ENCODE measurements at regions not wholly inside any gene's neighbourhood (a gene's known extent, or its start where the extent isn't known, plus 50 kb on each side); places are given as distances from the start of the nearest gene placed in this dataset.

- Histone ChIP-seq H3K9ac (ENCODE audit: low read length) (no peak overlapping the region), H3K4me2 (ENCODE audit: low read length) (no peak overlapping the region), H3K27me3 (ENCODE audit: insufficient read depth, low read length) (peaks cover 5% of the 10 kb centered on the region; the same call in 1 of the 2 replicates), H3K9me2 (ENCODE audit: insufficient read depth) (no peaks in the 10 kb centered on the region), H4K20me1 (ENCODE audit: insufficient read depth) (no peaks in the 10 kb centered on the region), H3K9me3 (ENCODE audit: control insufficient read depth in 1 of 2, insufficient read depth in 1 of 2, low read depth in 1 of 2, low read length in 2 of 2) (peaks cover 0 to under 1% of the 10 kb centered on the region in 2 experiments; a peak in 2 of 4 replicates), H3K36me3 (ENCODE audit: control insufficient read depth in 1 of 2, insufficient read depth in 2 of 2, low read length in 2 of 2) (no peaks in the 10 kb centered on the region), H2AFZ (ENCODE audit: low read depth, low read length, poor library complexity, severe bottlenecking) (no peak overlapping the region), H3K79me2 (ENCODE audit: insufficient read depth, low read length) (no peaks in the 10 kb centered on the region), H3K27ac (ENCODE audit: low read depth, low read length) (no peak overlapping the region), H3K4me1 (ENCODE audit: control insufficient read depth in 1 of 2, insufficient read depth in 2 of 2, low read length in 2 of 2) (no peaks in the 10 kb centered on the region; a peak in 1 of 4 replicates), H3K4me3 (replicated peaks in 1 of 2; ENCODE audit: low read depth in 1 of 2, low read length in 2 of 2) (no peak overlapping the region)
- DNase-seq (ENCODE audit: low read depth, low spot score) (no peak), ATAC-seq (no peak)
- RAD21 ChIA-PET (ENCODE audit: low non-redundant PET in 1 of 2, low total read pairs in 2 of 2, uncharacterized antibody in 2 of 2, unreplicated experiment in 2 of 2): no interaction called here
- POLR2A ChIA-PET: no interaction called here
- intact Hi-C loops (cut with micrococcal nuclease): no loop called here
- no TSS peak for BruUV-seq (replicated peaks)
- CTCF ChIA-PET: no interaction called here
- TF ChIP-seq SP1 (IDR thresholded peaks at IDR 0.05; ENCODE audit: low read depth): no peak
These were observed 270.2 kb upstream of the RPL38 start for GRCh38 chr17:73933164-73933766.

GRCh38 chr17:73933871-73934270 lies 269.6 kb upstream of the RPL38 start:
- CTCF ChIA-PET: no interaction called here
- Histone ChIP-seq H3K9me3 (ENCODE audit: control insufficient read depth in 1 of 2, insufficient read depth in 1 of 2, low read depth in 1 of 2, low read length in 2 of 2) (no peaks in the 10 kb centered on the region), H3K79me2 (ENCODE audit: insufficient read depth, low read length) (no peaks in the 10 kb centered on the region), H3K27me3 (ENCODE audit: insufficient read depth, low read length) (peaks cover 11% of the 10 kb centered on the region), H3K4me1 (ENCODE audit: control insufficient read depth in 1 of 2, insufficient read depth in 2 of 2, low read length in 2 of 2) (no peaks in the 10 kb centered on the region; a peak in 1 of 4 replicates), H3K9ac (ENCODE audit: low read length) (no peak overlapping the region), H3K4me2 (ENCODE audit: low read length) (no peak overlapping the region), H3K9me2 (ENCODE audit: insufficient read depth) (no peaks in the 10 kb centered on the region), H3K36me3 (ENCODE audit: control insufficient read depth in 1 of 2, insufficient read depth in 2 of 2, low read length in 2 of 2) (no peaks in the 10 kb centered on the region), H2AFZ (ENCODE audit: low read depth, low read length, poor library complexity, severe bottlenecking) (no peak overlapping the region), H3K27ac (ENCODE audit: low read depth, low read length) (no peak overlapping the region), H4K20me1 (ENCODE audit: insufficient read depth) (no peaks in the 10 kb centered on the region), H3K4me3 (replicated peaks in 1 of 2; ENCODE audit: low read depth in 1 of 2, low read length in 2 of 2) (no peak overlapping the region)
- ATAC-seq: no peak
- BruUV-seq (replicated peaks): no TSS peak
- no peak for TF ChIP-seq FOSL1 (IDR thresholded peaks at IDR 0.05; ENCODE audit: low read depth)
- intact Hi-C loops (cut with micrococcal nuclease): no loop called here
- RAD21 ChIA-PET (ENCODE audit: low non-redundant PET in 1 of 2, low total read pairs in 2 of 2, uncharacterized antibody in 2 of 2, unreplicated experiment in 2 of 2): no interaction called here
- POLR2A ChIA-PET: no interaction called here
- DNase-seq (ENCODE audit: low read depth, low spot score): no peak

DNA sequence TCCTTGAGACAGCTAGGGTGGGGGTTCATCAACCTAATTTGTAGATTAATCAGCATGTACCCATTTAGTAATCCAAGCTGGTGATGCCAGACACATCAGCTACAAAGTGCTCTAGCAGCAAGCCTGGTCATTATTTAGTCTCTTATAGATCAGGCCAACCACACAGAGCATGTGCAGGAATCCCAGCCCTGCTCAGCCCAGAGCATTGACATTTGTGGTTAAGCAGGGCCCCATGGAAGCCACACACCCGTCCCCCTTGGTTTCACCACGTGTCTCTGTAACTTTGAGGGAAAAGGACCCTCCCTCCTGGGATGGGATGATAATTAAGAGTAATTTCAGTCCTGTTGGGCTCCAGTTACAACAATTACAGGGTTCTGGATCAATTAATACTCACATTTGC lies 268.8 kb upstream of the RPL38 start:
- Histone ChIP-seq H3K4me2 (ENCODE audit: low read length) (no peak overlapping the region), H3K9me3 (ENCODE audit: control insufficient read depth in 1 of 2, insufficient read depth in 1 of 2, low read depth in 1 of 2, low read length in 2 of 2) (no peaks in the 10 kb centered on the region), H4K20me1 (ENCODE audit: insufficient read depth) (no peaks in the 10 kb centered on the region), H3K36me3 (ENCODE audit: control insufficient read depth in 1 of 2, insufficient read depth in 2 of 2, low read length in 2 of 2) (no peaks in the 10 kb centered on the region), H3K4me3 (replicated peaks in 1 of 2; ENCODE audit: low read depth in 1 of 2, low read length in 2 of 2) (no peak overlapping the region), H3K79me2 (ENCODE audit: insufficient read depth, low read length) (no peaks in the 10 kb centered on the region), H3K9ac (ENCODE audit: low read length) (no peak overlapping the region), H3K9me2 (ENCODE audit: insufficient read depth) (no peaks in the 10 kb centered on the region), H3K27ac (ENCODE audit: low read depth, low read length) (no peak overlapping the region), H3K27me3 (ENCODE audit: insufficient read depth, low read length) (peaks cover 11% of the 10 kb centered on the region), H2AFZ (ENCODE audit: low read depth, low read length, poor library complexity, severe bottlenecking) (no peak overlapping the region), H3K4me1 (ENCODE audit: control insufficient read depth in 1 of 2, insufficient read depth in 2 of 2, low read length in 2 of 2) (no peaks in the 10 kb centered on the region; a peak in 1 of 4 replicates)
- POLR2A ChIA-PET: no interaction called here
- ATAC-seq (no peak), DNase-seq (ENCODE audit: low read depth, low spot score) (no peak)
- RAD21 ChIA-PET (ENCODE audit: low non-redundant PET in 1 of 2, low total read pairs in 2 of 2, uncharacterized antibody in 2 of 2, unreplicated experiment in 2 of 2): no interaction called here
- no TSS peak for BruUV-seq (replicated peaks)
- CTCF ChIA-PET: no interaction called here
- intact Hi-C loops (cut with micrococcal nuclease): no loop called here
- no peak for TF ChIP-seq EZH2 (IDR thresholded peaks at IDR 0.05)
- TF ChIP-seq, protein P1, sequence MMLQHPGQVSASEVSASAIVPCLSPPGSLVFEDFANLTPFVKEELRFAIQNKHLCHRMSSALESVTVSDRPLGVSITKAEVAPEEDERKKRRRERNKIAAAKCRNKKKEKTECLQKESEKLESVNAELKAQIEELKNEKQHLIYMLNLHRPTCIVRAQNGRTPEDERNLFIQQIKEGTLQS (IDR thresholded peaks at IDR 0.05): no peak
- TF ChIP-seq SP1 (IDR thresholded peaks at IDR 0.05; ENCODE audit: low read depth): no peak
- TF ChIP-seq JUND (IDR thresholded peaks at IDR 0.05): no peak
- no peak for TF ChIP-seq CTCF (IDR thresholded peaks at IDR 0.05 in 2 of 3, conservative IDR thresholded peaks at IDR 0.05 in 1 of 3; ENCODE audit: borderline replicate concordance in 1 of 3, insufficient read depth in 1 of 3, low read depth in 2 of 3, low read length in 2 of 3)
- TF ChIP-seq POLR2AphosphoS5 (IDR thresholded peaks at IDR 0.05; ENCODE audit: low read depth, low read length): no peak
- TF ChIP-seq CBX3 (IDR thresholded peaks at IDR 0.05; ENCODE audit: low read depth): no peak
- no peak for TF ChIP-seq FOSL1 (IDR thresholded peaks at IDR 0.05; ENCODE audit: low read depth)

Measured in HCT116 (cell line).